Peyer's patch (tissue), 4 donors: ENCODE measurements at regions not wholly inside any gene's neighbourhood (a gene's known extent, or its start where the extent isn't known, plus 50 kb on each side); places are given as distances from the start of the nearest gene placed in this dataset.

Experiments
- DNase-seq, 3 donors: peaks; one replicate each; pipeline ENCODE4 v3.0.0-alpha.2; 2017 to 2019
- H3K27ac ChIP-seq, 4 donors: fragments of 200-600 bp; sonication (generic); one replicate each; pipeline ENCODE4 v1.5.1; 2016 to 2019
- H3K27me3 ChIP-seq, 2 donors: fragments of 200-600 bp; sonication (generic); one replicate each; pipeline ENCODE4 v1.5.1; 2019
- H3K36me3 ChIP-seq, 3 donors: fragments of 200-600 bp; sonication (generic); one replicate each; pipeline ENCODE4 v1.5.1; 2016 to 2019
- H3K4me1 ChIP-seq, 4 donors: fragments of 200-600 bp; sonication (generic); one replicate each; pipeline ENCODE4 v1.5.1; 2016 to 2019
- H3K4me3 ChIP-seq, 4 donors: fragments of 200-600 bp; sonication (generic); 1 replicate in 3 of 4; 2 replicates in 1 of 4; pipeline ENCODE4 v1.5.1; 2016 to 2019; ENCODE audit warnings: mild to moderate bottlenecking in 1 of 4
- H3K9me3 ChIP-seq, 4 donors: fragments of 200-600 bp; sonication (generic); one replicate each; pipeline ENCODE4 v1.5.1; 2016 to 2019; ENCODE audit warnings: mild to moderate bottlenecking in 1 of 4
- CTCF ChIP-seq, 6 experiments: fragments of 450-650 bp in 4 of 6; fragments of 200-600 bp in 2 of 6; sonication (generic) in 1 of 6; IDR thresholded peaks; one replicate each; pipeline ENCODE4 v1.5.1; 2017 to 2019; ENCODE audit warnings: antibody characterized with exemption in 6 of 6, mild to moderate bottlenecking in 3 of 6, moderate library complexity in 1 of 6
- POLR2A ChIP-seq, 2 donors: fragments of 450-650 bp; IDR thresholded peaks; one replicate each; pipeline ENCODE4 v1.5.1; 2017; ENCODE audit warnings: antibody characterized with exemption in 2 of 2, mild to moderate bottlenecking in 2 of 2, moderate library complexity in 2 of 2

GRCh38 chr7:27032839-27033238, 63.0 kb downstream of the HOXA1 start:
- Histone ChIP-seq H3K9me3 (no peaks in the 10 kb centered on the region), H3K27ac (no peak overlapping the region), H3K4me1 (peaks cover 0 to 2% (median 0%) of the 10 kb centered on the region in 4 donors), H3K27me3 (no peaks in the 10 kb centered on the region), H3K4me3 (no peak overlapping the region), H3K36me3 (no peaks in the 10 kb centered on the region)
- DNase-seq: no peak
- TF ChIP-seq CTCF (IDR thresholded peaks at IDR 0.05): no peak
- no peak for TF ChIP-seq POLR2A (IDR thresholded peaks at IDR 0.05)

GRCh38 chr7:27031289-27032172, 64.3 kb downstream of the HOXA1 start:
- peaks cover 0 to 2% (median 0%) of the 10 kb centered on the region in 4 donors for H3K4me1 ChIP-seq
- no peaks in the 10 kb centered on the region for H3K9me3 ChIP-seq
- DNase-seq: no peak
- no peaks in the 10 kb centered on the region for H3K27me3 ChIP-seq
- peak overlapping the region in 1 of 4 donors; percentile 18 for H3K27ac ChIP-seq
- H3K36me3 ChIP-seq: no peaks in the 10 kb centered on the region
- no peak for TF ChIP-seq CTCF (IDR thresholded peaks at IDR 0.05)
- TF ChIP-seq POLR2A (IDR thresholded peaks at IDR 0.05): no peak
- H3K4me3 ChIP-seq: no peak overlapping the region

DNA sequence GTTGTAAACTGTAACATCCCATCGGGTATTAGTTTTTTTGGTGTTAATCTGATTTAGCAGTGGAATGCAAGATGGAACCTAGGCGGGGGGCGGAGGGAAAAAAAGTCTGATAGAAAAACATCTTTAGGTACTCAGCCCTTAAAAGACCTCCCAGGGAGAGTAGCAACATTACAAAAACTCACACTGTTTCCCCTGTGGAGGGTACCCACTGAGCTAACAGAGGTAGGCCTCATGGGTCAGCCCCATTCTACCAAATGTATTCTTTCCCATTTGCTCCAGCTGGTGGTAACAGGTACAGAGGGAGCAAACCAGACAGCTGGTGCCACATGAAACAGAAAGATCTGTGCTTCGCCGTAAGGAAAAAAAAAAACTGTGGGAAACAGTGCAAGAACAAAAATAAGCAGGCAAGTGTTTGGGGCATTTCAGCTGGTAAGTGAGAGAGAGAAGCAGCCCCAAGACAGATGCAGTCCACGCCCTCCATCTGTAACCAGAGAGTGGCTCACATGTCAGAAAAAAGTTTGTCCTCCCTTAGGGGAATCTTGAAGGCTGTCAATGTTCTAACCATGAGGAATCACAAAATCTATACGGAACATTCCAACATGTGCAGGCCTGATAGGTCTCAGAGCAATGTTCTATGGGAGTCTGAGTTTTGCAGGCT, 65.3 kb downstream of the HOXA1 start:
- Histone ChIP-seq H3K27ac (no peak overlapping the region), H3K27me3 (no peaks in the 10 kb centered on the region), H3K4me1 (peaks cover 0 to 2% (median 0%) of the 10 kb centered on the region in 4 donors), H3K4me3 (no peak overlapping the region), H3K36me3 (no peaks in the 10 kb centered on the region), H3K9me3 (no peaks in the 10 kb centered on the region)
- no peak for DNase-seq
- no peak for TF ChIP-seq CTCF (IDR thresholded peaks at IDR 0.05)
- TF ChIP-seq POLR2A (IDR thresholded peaks at IDR 0.05): no peak

GRCh38 chr7:27025270-27025669, 70.5 kb downstream of the HOXA1 start:
- no peaks in the 10 kb centered on the region for H3K27me3 ChIP-seq
- no peaks in the 10 kb centered on the region for H3K36me3 ChIP-seq
- no peak for DNase-seq
- H3K4me1 ChIP-seq: no peaks in the 10 kb centered on the region
- no peak overlapping the region for H3K27ac ChIP-seq
- H3K9me3 ChIP-seq: no peaks in the 10 kb centered on the region
- H3K4me3 ChIP-seq: no peak overlapping the region
- no peak for TF ChIP-seq CTCF (IDR thresholded peaks at IDR 0.05)
- TF ChIP-seq POLR2A (IDR thresholded peaks at IDR 0.05): no peak

- no peak for DNase-seq
- H3K27ac ChIP-seq: no peak overlapping the region
- H3K4me3 ChIP-seq: no peak overlapping the region
- H3K36me3 ChIP-seq: no peaks in the 10 kb centered on the region
- no peaks in the 10 kb centered on the region for H3K4me1 ChIP-seq
- peaks cover 0 to 11% (median 4%) of the 10 kb centered on the region in 4 donors for H3K9me3 ChIP-seq
- no peaks in the 10 kb centered on the region for H3K27me3 ChIP-seq
- TF ChIP-seq POLR2A (IDR thresholded peaks at IDR 0.05) (no peak), CTCF (IDR thresholded peaks at IDR 0.05) (no peak)
These were observed 85.7 kb downstream of the HOXA1 start for GRCh38 chr7:27010068-27010467.
